Myocyte (in vitro differentiated cells): ENCODE measurements at regions not wholly inside any gene's neighbourhood (a gene's known extent, or its start where the extent isn't known, plus 50 kb on each side); places are given as distances from the start of the nearest gene placed in this dataset.

Experiments used
- DNase-seq: peaks from one replicate; pipeline ENCODE4 v3.0.0-alpha.2; 2012; ENCODE audit warnings: low read depth

DNA sequence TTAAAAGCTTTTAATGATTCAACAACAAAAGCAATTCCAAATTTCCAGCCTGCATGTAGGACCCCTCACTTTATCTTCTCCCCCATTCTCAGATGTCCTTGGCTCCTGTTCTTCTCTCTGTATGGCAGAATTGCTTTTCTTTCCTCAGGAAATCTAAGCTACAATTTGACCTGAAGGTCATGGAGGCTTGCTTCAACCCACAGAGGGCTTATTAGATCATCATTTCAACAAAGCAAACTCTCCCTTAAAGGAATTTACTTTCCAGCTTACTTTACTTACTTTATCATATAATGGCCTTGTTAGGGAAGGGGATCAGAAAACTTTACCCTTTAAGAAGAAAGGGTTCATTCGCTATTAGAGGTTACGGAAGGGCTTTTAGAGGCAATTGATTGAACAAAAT is 211.5 kb downstream of the RAD51AP2 start:
- DNase-seq: peak; percentile 16

DNA sequence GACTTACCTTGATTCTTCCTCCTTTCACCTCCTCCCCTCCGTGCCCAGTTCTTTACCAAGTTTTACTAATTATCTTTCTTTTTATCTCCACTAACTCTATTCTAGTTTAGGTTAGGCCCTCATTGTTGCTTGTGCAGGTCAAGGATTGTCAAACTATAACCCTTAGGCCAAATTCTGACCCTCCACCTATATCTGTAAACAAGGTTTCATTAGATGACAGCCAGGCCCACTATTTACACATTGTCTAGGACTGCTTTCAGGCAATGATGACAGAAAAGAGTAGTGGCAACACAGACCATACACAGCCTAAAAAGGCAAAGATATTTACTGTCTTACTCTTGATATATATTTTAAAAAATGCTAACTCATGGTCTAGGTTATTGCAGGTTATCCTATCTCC is 212.0 kb downstream of the RAD51AP2 start:
- no peak for DNase-seq

DNA sequence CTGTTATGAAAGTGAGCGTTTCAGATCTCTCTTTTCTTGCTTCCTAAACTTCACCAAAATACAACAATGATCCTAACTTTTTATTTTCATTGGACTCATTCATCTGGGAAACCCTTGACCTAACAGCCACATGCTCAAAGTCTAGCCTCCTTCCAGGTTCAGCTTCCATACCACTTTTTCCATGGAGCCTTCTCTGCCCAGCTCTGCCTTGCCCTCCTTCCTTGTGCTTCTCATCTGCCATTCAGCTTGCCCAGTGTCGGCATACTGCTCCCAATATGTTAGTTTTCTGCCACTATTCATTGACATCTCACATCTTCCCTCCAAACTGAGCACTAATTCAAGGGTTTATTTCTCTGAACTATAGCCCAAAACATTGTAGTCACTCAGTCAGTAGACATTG is 214.7 kb downstream of the RAD51AP2 start:
- DNase-seq: peak; percentile 50

DNA sequence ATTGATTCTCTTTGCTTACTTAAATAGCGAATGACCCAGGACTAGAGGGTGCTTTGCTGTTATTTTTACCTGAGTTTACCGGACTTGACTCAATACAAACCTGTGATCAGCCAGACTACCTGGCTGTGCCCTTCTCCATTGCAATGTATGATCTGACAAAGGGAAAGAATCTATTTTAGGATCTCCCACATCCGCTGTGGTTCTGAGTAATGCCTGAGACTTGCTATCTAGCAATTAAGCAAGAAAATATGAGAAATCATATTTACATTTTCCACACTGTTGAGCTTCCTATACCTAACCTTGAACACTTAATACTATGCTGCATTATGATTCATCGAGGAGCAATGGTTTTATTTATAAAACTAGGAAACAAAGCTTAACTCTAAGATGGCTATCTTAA is 215.2 kb downstream of the RAD51AP2 start:
- DNase-seq: peak; percentile 41

DNA sequence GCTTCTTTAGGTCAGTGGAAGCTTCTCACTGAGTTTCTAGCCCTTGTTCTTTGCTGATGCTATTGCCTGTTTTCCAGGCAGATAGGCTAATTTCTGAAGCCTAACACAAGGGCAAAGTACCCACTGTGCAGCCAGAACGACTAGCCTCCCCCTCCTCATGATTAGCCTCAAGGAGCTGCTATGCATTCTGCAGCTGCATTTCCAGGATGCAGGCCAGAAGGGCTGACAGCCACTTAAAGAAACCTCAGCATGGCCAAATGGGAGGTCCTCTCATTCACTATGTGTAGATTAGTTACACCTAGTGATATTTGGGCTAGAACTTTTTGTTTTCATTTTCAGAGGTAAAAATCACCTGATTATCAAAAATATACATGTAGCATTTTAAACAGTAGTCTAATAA is 216.0 kb downstream of the RAD51AP2 start:
- no peak for DNase-seq

DNA sequence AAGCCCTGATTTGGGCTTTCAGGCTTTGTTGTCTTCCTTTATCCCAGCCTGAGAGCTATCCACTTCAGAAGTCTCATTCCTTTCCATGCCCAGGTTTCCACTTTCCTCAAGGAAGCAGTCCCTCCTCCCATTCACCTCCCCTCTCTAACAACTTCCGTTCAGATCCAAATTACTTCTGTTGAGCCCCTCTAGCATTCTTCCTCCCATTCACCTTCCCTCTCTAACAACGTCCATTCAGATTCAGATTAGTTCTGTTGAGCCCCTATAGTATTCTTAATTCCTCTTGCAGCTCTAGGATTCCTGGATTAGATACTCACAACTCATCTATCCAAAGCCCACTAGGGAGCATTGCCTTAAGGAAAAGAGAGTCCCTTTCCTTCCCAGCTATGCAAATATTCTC is 216.8 kb downstream of the RAD51AP2 start:
- no peak for DNase-seq

DNA sequence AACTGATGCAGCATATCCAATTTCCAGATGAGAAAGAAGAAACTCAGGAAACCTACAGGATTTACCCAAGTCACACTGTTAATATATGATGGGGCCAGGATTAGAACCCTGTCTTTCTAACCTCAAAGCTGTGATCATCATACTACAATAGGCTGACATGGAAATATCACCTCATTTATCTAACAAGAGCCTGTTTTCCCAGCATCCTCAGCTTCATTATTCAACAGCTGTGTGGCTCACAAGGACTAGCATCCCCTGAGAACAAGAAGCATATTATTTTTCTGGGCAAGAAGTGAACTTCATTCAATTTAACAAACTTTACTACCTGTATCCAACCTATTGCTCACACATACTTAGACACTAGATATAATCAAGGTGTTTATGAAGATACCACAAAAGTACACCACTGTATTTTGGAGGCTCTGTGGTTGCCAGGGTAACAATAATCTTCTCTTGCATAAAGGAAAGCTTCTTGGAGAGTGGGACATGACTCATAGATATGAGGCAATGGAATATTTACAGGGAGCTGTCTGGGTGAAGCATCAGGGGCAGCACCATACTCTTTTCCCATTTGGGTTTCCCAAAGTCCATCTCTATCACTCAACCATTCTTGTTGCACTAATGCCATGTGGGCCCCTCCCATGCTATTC is 218.2 kb downstream of the RAD51AP2 start:
- peak; percentile 73 for DNase-seq

DNA sequence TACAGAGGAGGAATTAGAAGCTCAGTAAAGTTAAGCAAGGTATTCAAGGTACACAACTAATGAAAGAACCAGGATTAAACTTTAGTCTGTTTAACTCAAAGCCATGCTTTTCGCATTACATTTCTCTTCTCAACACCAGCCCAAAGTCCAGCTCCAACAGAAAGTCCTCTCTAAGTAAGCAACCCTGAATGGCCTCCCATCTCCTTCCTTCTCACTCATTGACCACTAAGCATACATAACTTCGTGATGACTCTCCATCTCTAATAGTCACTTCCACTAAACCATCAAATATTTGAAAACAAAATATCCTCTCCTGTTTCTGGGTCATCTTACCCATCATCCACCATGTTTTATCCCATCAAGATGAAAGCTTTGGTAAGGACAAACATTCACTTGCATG is 219.8 kb downstream of the RAD51AP2 start:
- no peak for DNase-seq

DNA sequence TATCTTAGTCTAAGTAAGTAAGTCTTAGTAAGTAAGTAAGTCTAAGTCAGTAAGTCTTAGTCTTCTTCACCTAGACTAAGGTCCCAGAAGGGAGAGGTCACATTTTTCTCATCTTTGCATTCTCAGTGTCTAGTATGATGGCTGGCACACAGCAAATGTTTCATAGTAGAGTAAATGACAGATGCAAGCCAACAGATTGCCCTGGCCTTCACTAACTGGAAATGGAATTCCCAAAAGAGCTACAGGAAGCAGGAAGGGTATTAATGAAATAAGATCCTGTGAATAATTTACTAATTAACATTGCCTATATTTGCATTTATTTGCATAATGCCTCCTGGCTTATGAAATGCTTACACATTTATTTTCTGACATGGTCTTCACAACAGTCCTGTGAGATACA is 221.6 kb downstream of the RAD51AP2 start:
- DNase-seq: no peak

DNA sequence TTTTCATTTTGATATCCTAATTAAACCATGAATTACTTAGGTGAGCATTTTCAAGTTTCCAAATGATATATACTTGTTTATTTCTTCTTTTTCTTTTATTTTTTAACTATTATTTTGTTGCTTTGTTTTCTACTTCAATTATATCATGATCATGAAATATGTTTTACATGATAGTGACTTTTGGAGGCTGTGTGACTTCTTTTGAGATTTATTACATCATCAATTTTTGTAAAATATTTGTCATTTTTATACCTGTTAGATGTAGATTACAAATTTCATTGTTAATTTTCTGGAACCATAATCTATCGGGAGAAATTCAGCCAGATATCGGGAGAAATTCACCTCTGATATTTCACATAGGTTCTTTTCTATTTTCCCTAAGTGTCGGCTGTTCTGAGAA is 228.6 kb downstream of the RAD51AP2 start:
- DNase-seq: no peak

DNA sequence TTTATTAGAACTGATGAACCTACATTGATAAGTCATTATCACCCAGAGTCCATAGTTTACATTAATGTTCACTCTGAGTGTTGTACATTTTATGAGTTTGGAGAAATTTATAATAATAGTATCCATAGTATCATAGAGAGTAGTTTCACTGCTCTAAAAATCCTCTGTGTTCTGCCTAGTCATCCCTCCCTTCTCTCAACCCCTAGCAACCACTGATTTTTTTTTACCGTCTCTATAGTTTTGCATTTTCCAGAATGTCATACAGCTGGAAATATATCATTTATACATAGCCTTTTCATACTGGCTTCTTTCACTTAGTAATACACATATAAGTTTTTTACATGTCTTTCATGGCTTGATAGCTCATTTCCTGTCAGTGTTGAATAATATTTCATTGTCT is 231.1 kb downstream of the RAD51AP2 start:
- no peak for DNase-seq

DNA sequence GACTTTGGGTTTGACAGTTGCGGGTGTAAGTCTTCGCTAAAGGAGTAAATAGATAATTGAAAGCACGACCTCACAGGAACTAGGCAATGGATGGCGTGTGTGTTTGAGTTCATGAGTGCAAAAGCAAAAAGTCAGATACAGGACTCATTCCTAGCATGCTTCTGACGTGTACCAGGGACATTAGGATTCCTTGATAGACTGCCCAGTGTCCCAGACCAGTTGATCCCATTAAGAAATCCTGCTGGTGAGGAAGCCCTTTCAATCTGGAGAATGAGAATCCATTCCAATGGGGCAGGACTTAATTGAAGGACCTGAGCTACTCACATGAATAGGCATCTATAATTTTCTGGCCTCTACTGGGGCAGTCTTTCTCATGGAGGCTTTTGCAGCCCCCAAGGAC is 235.4 kb downstream of the RAD51AP2 start:
- no peak for DNase-seq

DNA sequence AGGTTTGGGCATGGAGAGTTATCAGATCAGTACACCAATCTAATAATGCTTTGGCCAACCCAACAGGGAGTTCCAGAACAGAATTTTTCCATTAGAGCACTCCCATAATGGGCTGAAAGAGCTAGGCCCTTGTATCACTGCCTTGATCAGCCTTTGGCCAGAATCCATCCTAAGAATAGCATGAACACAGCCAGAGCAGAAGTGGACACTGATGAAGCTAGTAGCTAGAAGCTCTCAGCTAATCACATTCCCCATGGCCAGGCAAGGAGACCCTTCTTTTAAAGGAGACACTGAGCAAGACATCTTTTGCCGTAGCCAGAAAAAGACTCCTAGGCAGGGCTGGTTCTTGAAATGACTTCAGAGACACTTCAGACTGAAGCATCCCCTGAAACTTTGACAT is 236.0 kb downstream of the RAD51AP2 start:
- no peak for DNase-seq

DNA sequence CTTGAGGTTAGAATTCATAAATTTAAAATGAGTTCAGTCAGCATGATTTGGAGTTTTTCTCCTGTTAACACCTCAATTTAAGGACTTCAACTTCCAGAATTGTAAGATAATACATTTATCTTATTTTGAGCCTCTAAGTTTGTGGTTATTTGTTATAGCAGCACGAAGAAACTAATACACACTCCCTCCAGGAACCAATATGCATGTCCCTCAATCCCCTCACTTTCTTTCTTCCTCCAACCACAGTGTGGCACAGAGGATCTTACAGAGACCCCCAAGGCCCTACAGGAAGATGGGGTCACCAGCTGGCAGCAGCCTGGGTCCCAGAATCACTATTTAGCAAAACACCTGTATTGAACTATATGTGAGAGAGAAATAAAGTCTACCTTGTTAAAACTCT is 242.0 kb downstream of the RAD51AP2 start:
- DNase-seq: no peak

DNA sequence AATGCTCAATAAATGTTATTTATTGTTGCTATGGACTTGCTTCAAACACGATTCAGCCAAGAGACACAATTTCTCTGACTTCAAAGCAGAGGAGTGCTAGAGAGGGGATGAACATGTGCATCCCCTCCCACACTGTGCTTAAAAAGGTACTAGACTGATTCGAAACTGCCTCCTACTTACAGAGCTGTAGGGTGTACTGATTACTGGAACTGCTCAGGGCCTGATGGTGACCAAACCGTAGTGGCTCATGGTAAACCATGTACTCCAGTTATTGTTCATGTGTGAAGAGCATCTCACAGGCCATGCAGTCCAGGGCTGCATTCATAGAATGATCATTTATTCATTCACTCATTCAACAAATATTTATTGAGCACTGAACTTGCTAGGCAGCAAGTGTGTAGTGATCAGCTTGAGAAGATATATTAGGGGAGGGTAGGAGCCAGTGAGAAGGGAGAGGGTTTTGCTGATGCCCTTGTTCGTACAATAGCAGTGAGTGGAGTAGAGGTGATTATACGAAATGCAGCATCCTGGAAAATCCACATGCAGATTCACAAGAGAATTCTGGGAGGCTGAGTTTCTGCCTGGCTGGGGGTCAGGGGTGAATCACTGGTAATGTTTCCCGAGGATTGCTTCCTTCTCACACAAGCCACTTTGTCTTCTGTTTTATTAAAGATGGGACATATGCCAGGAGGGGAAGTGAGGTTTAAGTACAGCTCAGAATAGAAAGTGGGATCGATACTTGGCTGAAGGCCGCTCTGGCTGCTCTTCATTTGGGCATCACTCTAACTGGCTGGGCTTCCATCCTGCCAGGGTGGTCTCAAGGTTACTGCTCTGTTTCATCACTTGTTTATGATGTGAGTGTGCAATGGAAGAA is 245.4 kb downstream of the RAD51AP2 start:
- no peak for DNase-seq

DNA sequence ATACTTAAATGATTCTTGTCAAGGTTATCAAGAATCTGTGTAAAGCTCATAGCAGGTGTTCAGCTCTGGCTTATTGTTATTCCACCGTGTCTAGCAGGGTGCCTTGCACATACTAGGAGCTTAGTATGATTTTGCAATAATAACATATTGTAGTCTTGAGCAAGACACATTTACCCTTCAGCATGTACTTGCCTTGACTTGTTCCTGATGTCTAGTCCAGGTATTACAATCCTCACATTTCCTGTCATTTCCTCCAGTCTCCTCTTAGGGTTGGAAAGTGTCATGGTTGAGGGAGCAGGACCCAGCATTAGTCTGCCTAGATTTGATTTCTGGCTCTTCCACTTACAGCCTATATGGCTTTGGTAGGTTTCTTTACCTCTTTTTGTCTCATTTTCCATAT is 246.1 kb downstream of the RAD51AP2 start:
- DNase-seq: no peak

DNA sequence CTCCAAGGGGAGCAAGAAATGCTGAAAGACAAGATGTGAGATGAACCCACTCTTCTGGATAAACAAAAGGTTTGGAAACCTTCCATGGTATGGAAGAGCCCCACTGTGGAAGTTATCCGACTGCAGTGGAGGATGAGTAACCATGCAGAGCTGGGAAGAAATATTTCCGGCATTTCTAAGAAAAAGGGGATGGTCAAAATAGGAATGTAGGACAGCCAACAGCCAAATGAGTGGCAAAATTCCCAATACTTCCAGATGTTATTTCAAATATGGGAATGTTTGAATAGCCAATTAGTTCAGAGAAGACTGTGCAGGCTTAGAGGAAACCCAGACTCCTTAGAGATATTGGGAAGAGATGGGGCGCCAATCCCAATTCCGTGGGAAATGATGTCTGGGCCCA is 246.8 kb downstream of the RAD51AP2 start:
- peak; percentile 34 for DNase-seq

DNA sequence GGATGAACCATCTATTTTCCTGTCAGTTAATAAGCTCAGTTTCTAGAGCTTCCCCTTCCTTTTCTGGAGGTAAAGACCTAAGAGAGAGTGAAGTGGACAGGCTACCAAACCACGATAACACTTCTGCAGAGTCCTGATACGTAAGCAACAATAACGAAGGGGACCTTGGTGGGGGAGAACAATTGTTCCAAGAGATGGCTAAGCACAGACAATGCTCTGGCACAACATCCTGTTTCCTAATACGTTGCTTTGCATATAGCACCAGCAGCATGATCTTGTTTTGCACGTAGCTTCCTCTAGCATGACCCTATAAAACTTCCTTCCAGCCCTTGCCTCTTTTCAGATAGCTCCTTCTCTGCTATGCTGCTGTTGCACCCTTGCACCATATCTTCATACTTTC is 247.3 kb downstream of the RAD51AP2 start:
- DNase-seq: no peak

DNA sequence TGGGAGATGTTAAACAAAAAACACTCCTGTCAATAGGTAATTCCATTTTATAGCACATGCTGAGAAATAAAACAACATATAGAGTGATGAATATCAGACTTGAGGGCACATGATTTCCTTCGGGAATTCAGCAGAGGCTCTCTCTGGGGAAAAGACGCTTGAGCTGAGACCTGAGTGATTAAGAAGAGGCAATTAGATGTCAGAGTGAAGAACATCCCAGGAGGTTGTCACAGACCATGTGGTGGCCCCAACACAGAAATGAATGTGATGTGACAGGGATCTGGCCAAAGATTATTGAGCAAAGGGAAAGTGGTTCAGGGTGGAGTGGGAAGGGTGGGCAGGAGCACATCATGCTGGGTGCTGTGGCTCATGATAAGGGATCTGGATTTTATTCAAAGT is 254.7 kb downstream of the RAD51AP2 start:
- no peak for DNase-seq

DNA sequence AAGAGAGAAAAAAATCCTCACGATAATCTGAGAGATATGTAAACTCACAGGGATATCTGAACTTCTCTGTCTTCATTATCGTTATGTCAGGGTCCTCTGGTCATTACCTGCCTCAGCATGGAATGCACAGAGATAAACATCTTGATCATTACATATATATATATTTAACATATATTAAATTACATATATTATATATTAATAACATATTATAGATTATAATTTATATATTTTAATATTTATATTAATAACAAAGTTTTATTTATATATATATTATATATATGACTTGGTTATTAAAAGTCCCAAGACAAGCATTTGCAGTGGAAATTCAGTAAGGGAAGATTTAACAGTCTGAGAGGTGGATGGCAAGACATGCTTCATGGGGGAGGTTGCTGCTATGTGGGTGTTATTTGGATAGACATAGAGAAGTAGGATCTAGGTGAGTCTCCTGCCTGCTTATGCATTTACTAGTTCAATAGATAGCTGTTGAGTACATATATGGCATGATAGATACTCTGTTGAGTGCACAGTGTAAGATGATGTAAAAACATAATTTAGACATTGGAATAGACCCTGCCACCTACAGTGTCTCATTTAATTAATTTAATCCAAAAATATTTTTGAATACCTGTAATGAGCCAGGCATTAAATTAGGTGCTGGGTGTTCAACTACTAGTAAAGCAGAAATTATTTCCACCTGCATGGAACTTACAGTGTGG is 255.2 kb downstream of the RAD51AP2 start:
- DNase-seq: no peak

DNA sequence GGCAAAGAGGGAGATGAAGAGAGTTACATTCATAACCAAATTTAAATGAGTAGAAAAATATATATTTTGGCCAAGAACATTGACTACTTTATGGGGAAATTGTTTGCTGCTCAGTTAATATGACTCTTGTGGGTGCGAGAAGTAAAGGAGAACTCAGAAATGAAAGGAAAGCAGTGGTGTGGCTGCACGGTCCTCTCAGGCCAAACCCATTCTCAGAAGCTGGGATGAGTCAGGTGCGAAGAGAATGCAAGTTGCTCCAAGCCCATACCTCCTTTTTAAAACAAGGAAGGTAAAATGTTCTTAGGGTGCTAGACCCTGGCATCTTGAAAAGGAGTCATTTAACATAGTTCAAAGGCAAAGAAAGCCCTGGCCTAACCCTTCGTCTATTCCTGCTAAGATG is 258.6 kb downstream of the RAD51AP2 start:
- DNase-seq: no peak

DNA sequence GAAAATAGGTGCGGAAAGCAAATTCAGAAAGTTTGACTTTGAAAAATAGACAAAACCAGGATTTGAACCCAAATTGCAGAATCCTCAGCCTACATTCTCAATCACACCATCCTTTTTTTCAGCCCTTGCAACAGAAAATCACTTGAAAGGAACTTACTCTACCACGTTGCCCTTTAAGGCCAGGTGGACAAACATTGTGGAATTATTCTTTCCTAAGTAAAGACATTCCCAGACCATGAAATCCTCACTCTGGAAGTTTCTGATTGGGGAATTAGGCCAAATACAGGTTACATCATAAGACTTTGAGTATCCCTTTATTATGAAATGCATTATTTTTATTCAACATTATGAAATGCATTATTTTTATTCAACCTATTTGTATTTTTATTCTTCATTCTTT is 259.4 kb downstream of the RAD51AP2 start:
- DNase-seq: no peak
